Activated B cell treated with CpG ODN at 0.5 μM for 24 hours (primary cell): ENCODE measurements at regions not wholly inside any gene's neighbourhood (a gene's known extent, or its start where the extent isn't known, plus 50 kb on each side); places are given as distances from the start of the nearest gene placed in this dataset.

Experiments used
- ATAC-seq: fragments of 200-7000 bp; cut with Tn5 transposase; one replicate; pipeline ENCODE4 v1.10.0; 2021; ENCODE audit warnings: low read depth, mild to moderate bottlenecking, moderate library complexity
- CTCF ChIA-PET: fragments of 350-600 bp; sonication (Branson Sonifier 250); formaldehyde crosslinking; loops from one replicate; lab custom pipeline; 2021; ENCODE audit warnings: antibody characterized with exemption; lab: Charles Lee
- POLR2A ChIA-PET: fragments of 350-600 bp; sonication (Branson Sonifier 250); formaldehyde crosslinking; loops from one replicate; lab custom pipeline; 2021; ENCODE audit warnings: antibody characterized with exemption; lab: Charles Lee
- DNase-seq: peaks from one replicate; pipeline ENCODE4 v3.0.0; 2022
- H3K27ac Mint-ChIP-seq: one replicate; pipeline ENCODE4 v1.8.0; 2020; ENCODE audit warnings: mixed read lengths
- H3K27me3 Mint-ChIP-seq: one replicate; pipeline ENCODE4 v1.8.0; 2021; ENCODE audit warnings: mixed read lengths
- H3K36me3 Mint-ChIP-seq: one replicate; pipeline ENCODE4 v1.8.0; 2021; ENCODE audit warnings: low read depth, mixed read lengths
- H3K4me1 Mint-ChIP-seq: one replicate; pipeline ENCODE4 v1.8.0; 2021; ENCODE audit warnings: mixed read lengths
- H3K4me3 Mint-ChIP-seq: one replicate; pipeline ENCODE4 v1.8.0; 2020; ENCODE audit warnings: mild to moderate bottlenecking, mixed read lengths
- H3K9me3 Mint-ChIP-seq: one replicate; pipeline ENCODE4 v1.8.0; 2020; ENCODE audit warnings: mixed read lengths
- CTCF ChIP-seq: fragments of 200-600 bp; IDR thresholded peaks from one replicate; pipeline ENCODE4 v1.8.0; 2022; ENCODE audit warnings: antibody characterized with exemption, mild to moderate bottlenecking
- intact Hi-C: fragments of 100-400 bp; cut with micrococcal nuclease; formaldehyde crosslinking; loops from one replicate; pipeline ENCODE4 v1.15.1; 2024

- POLR2A ChIA-PET = interaction anchor here (0.6 kb wide), 1 partner anchor 85 kb away, joined by 3 read pairs; no protein-coding TSS in a partner anchor
- no peak for ATAC-seq
- no peak overlapping the region for H3K4me3 Mint-ChIP-seq
Measured at GRCh38 chr16:11491524-11491923, 95.2 kb downstream of the LITAF start.

DNA sequence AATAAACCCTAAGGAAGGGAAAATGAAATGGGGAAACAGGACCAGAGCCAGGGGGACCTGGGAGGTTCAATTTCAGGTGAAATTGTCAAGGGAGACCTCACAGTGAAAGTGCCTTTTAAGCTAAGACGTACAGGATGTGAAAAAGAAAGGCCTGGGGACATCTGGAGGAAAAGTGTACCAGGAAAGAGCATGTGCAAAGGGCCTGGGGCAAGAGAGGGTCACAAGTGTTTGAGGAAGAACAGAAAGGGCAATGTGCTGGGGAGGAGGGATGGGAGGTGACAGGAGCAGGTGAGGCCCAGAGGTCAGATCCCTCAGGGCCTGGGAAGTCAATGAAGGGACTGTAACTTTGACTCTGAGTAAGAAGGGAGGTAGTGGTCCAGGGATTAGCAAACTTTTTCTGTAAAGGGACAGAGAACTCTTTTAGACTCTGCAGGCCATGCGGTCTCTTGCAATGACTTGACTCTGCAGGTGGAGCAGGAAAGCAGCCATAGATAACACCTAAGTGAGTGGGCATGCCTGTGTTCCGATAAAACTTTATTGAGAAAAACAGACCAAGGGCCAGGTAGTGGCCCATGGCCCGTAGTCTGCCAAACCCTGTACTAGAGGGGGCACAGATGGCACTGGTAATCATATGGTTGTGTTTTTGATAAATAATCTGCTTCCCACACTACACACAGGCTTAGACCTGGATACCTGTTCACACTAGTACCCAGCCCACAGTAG is 93.8 kb downstream of the LITAF start:
- CTCF ChIA-PET = no interaction called here
- no peak for TF ChIP-seq CTCF
- Mint-ChIP-seq H3K27ac (no peak overlapping the region), H3K36me3 (no peaks in the 10 kb centered on the region), H3K9me3 (peaks cover 11% of the 10 kb centered on the region), H3K4me1 (peaks cover 20% of the 10 kb centered on the region), H3K4me3 (no peak overlapping the region), H3K27me3 (no peaks in the 10 kb centered on the region)
- POLR2A ChIA-PET = no interaction called here
- ATAC-seq (no peak), DNase-seq (no peak)
- intact Hi-C loops = no loop called here

More at GRCh38 chr16:11491524-11491923, 95.2 kb downstream of the LITAF start:
- H3K36me3 Mint-ChIP-seq = no peaks in the 10 kb centered on the region
- TF ChIP-seq CTCF = no peak
- no peaks in the 10 kb centered on the region for H3K27me3 Mint-ChIP-seq
- H3K27ac Mint-ChIP-seq = no peak overlapping the region
- intact Hi-C loops = no loop called here
- H3K4me1 Mint-ChIP-seq = peaks cover 7% of the 10 kb centered on the region
- DNase-seq = no peak
- CTCF ChIA-PET = no interaction called here
- peaks cover 11% of the 10 kb centered on the region for H3K9me3 Mint-ChIP-seq

- no peak overlapping the region for H3K4me3 Mint-ChIP-seq
- ATAC-seq = no peak
- H3K4me1 Mint-ChIP-seq = peaks cover 22% of the 10 kb centered on the region
- peaks cover 11% of the 10 kb centered on the region for H3K9me3 Mint-ChIP-seq
- CTCF ChIA-PET = no interaction called here
- TF ChIP-seq CTCF = no peak
- H3K27me3 Mint-ChIP-seq = no peaks in the 10 kb centered on the region
- intact Hi-C loops = no loop called here
- no peaks in the 10 kb centered on the region for H3K36me3 Mint-ChIP-seq
- DNase-seq = no peak
- POLR2A ChIA-PET = no interaction called here
- H3K27ac Mint-ChIP-seq = no peak overlapping the region
Measured at GRCh38 chr16:11493531-11493929, 93.2 kb downstream of the LITAF start.

DNA sequence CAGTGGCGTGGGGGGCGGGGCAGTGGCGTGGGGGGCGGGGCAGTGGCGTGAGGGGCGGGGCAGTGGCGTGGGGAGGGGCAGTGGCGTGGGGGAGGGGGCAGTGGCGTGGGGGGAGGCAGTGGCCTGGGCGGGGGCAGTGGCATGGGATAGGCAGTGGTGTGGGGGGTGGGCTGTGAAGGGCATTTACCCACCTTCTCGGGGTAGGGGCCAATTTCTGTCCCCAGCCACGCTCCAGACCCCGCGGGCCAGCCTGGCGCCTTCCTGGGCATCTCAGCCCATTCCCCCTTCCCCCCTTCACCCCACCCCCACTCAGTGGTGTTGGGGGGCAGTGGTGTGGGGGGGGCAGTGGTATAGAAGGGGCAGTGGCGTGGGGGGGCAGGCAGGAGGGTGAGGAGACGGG is 92.7 kb downstream of the LITAF start:
- ATAC-seq (no peak), DNase-seq (no peak)
- no peak overlapping the region for H3K27ac Mint-ChIP-seq
- peaks cover 26% of the 10 kb centered on the region for H3K4me1 Mint-ChIP-seq
- intact Hi-C loops = no loop called here
- peaks cover 11% of the 10 kb centered on the region for H3K9me3 Mint-ChIP-seq
- no peak overlapping the region for H3K4me3 Mint-ChIP-seq
- POLR2A ChIA-PET = interaction anchor here (0.6 to 0.7 kb wide), 3 partner anchors 11 to 343 kb away, joined by 3 to 9 read pairs (median 4); no protein-coding TSS in a partner anchor
- no peaks in the 10 kb centered on the region for H3K27me3 Mint-ChIP-seq
- CTCF ChIA-PET = no interaction called here
- H3K36me3 Mint-ChIP-seq = no peaks in the 10 kb centered on the region
- TF ChIP-seq CTCF = no peak

- DNase-seq (no peak), ATAC-seq (no peak)
- H3K9me3 Mint-ChIP-seq = peaks cover 11% of the 10 kb centered on the region
- H3K27ac Mint-ChIP-seq = no peak overlapping the region
- TF ChIP-seq CTCF = no peak
- peaks cover 26% of the 10 kb centered on the region for H3K4me1 Mint-ChIP-seq
- H3K27me3 Mint-ChIP-seq = no peaks in the 10 kb centered on the region
- no peaks in the 10 kb centered on the region for H3K36me3 Mint-ChIP-seq
- ChIA-PET POLR2A (interaction anchor here (0.5 to 0.7 kb wide), 5 partner anchors 11 to 1047 kb away, joined by 3 to 9 read pairs (median 3); no protein-coding TSS in a partner anchor), CTCF (no interaction called here)
- no peak overlapping the region for H3K4me3 Mint-ChIP-seq
- intact Hi-C loops = no loop called here
Measured at GRCh38 chr16:11494433-11494832, 92.3 kb downstream of the LITAF start.
